Suprapubic skin (tissue), 3 donors: ENCODE measurements at regions not wholly inside any gene's neighbourhood (a gene's known extent, or its start where the extent isn't known, plus 50 kb on each side); places are given as distances from the start of the nearest gene placed in this dataset.

Source experiments
- EP300 ChIP-seq: sonication (generic); formaldehyde crosslinking; IDR thresholded peaks from one replicate; pipeline ENCODE4 v1.6.1; 2017; ENCODE audit warnings: antibody characterized with exemption
- POLR2A ChIP-seq, 2 donors: fragments of 450-650 bp; IDR thresholded peaks; one replicate each; pipeline ENCODE4 v1.6.1; 2017; ENCODE audit warnings: antibody characterized with exemption in 2 of 2, mild to moderate bottlenecking in 2 of 2, moderate library complexity in 2 of 2
- TF ChIP-seq, protein P1 (sequence below), 2 donors: fragments of 200-600 bp in 1 of 2; fragments of 450-650 bp in 1 of 2; sonication (generic) in 1 of 2; IDR thresholded peaks; one replicate each; pipeline ENCODE4 v1.5.1; 2016 to 2019; ENCODE audit warnings: antibody characterized with exemption in 2 of 2, mild to moderate bottlenecking in 1 of 2, moderate library complexity in 1 of 2

DNA sequence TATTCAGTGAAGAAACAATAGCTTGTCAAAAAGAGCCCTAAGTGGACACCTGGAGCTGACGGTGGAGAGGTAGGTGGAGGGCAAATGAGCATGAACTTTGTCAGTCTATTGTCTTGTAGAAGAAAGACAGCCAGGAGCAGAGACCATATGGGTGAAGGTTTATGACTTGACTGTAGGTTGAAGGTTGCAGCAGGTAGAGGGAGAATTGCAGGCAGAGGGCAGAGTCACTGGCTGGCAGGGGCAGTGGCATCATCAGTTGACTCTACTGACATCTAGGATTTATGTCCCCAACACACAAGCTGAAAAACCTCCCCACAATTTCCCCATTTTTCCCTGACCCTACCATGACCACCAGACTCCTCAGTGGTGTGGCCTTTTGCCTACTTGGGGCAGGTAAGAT, 243.6 kb upstream of the PRSS58 start:
- TF ChIP-seq POLR2A (IDR thresholded peaks at IDR 0.05) = no peak
- TF ChIP-seq, protein P1, sequence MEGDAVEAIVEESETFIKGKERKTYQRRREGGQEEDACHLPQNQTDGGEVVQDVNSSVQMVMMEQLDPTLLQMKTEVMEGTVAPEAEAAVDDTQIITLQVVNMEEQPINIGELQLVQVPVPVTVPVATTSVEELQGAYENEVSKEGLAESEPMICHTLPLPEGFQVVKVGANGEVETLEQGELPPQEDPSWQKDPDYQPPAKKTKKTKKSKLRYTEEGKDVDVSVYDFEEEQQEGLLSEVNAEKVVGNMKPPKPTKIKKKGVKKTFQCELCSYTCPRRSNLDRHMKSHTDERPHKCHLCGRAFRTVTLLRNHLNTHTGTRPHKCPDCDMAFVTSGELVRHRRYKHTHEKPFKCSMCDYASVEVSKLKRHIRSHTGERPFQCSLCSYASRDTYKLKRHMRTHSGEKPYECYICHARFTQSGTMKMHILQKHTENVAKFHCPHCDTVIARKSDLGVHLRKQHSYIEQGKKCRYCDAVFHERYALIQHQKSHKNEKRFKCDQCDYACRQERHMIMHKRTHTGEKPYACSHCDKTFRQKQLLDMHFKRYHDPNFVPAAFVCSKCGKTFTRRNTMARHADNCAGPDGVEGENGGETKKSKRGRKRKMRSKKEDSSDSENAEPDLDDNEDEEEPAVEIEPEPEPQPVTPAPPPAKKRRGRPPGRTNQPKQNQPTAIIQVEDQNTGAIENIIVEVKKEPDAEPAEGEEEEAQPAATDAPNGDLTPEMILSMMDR (IDR thresholded peaks at IDR 0.05) = no peak
- no peak for TF ChIP-seq EP300
